Esophagus squamous epithelium (tissue), 4 donors: ENCODE measurements at regions not wholly inside any gene's neighbourhood (a gene's known extent, or its start where the extent isn't known, plus 50 kb on each side); places are given as distances from the start of the nearest gene placed in this dataset.
"Not testable (repeated sequence)": the region's sequence is repeated elsewhere in the genome, so short reads cannot be mapped to it uniquely, and the experiment has no call there.

Source experiments
- CTCF ChIP-seq, 6 experiments: fragments of 450-650 bp in 4 of 6; fragments of 200-600 bp in 2 of 6; sonication (generic) in 2 of 6; IDR thresholded peaks; one replicate each; pipeline ENCODE4 v1.5.1; 2016 to 2019; ENCODE audit warnings: antibody characterized with exemption in 6 of 6, mild to moderate bottlenecking in 4 of 6, moderate library complexity in 4 of 6
- POLR2A ChIP-seq, 4 donors: fragments of 450-650 bp; IDR thresholded peaks; one replicate each; pipeline ENCODE4 v1.6.1; 2017; ENCODE audit warnings: antibody characterized with exemption in 4 of 4, mild to moderate bottlenecking in 4 of 4, moderate library complexity in 3 of 4

GRCh38 chr16:62780081-62780480 lies 743.8 kb upstream of the CDH8 start:
- TF ChIP-seq POLR2A, CTCF (IDR thresholded peaks at IDR 0.05): not testable (repeated sequence)
